ENCODE measurements at regions not wholly inside any gene's neighbourhood (a gene's known extent, or its start where the extent isn't known, plus 50 kb on each side); places are given as distances from the start of the nearest gene placed in this dataset.
"Not testable (repeated sequence)": the region's sequence is repeated elsewhere in the genome, so short reads cannot be mapped to it uniquely, and the experiment has no call there.

DNA sequence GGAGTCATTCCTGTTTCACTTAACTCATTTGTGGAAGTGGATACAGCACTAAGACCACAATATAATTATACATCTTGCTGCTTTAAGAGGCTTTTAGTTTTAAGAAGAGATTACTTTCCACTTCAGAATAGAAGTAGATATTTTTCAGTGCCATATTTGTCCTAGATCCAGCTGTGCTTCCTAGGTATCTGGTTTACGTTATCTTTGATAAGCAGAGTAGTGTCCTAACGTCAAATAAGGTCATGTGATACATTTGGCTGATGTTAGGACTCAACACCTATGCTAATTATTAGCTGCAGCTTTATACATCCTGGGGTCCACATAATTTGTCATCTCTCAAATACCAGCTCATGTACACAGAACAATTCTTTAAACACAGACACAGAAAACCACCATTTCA, 196.2 kb upstream of the SMIM30 start:
- no peak for DNase-seq (ENCODE audit: low spot score)
- Histone ChIP-seq H3K4me3 (no peak overlapping the region), H3K27ac (no peak overlapping the region)
- TF ChIP-seq, protein P1, sequence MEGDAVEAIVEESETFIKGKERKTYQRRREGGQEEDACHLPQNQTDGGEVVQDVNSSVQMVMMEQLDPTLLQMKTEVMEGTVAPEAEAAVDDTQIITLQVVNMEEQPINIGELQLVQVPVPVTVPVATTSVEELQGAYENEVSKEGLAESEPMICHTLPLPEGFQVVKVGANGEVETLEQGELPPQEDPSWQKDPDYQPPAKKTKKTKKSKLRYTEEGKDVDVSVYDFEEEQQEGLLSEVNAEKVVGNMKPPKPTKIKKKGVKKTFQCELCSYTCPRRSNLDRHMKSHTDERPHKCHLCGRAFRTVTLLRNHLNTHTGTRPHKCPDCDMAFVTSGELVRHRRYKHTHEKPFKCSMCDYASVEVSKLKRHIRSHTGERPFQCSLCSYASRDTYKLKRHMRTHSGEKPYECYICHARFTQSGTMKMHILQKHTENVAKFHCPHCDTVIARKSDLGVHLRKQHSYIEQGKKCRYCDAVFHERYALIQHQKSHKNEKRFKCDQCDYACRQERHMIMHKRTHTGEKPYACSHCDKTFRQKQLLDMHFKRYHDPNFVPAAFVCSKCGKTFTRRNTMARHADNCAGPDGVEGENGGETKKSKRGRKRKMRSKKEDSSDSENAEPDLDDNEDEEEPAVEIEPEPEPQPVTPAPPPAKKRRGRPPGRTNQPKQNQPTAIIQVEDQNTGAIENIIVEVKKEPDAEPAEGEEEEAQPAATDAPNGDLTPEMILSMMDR (IDR thresholded peaks at IDR 0.05), result no peak

DNA sequence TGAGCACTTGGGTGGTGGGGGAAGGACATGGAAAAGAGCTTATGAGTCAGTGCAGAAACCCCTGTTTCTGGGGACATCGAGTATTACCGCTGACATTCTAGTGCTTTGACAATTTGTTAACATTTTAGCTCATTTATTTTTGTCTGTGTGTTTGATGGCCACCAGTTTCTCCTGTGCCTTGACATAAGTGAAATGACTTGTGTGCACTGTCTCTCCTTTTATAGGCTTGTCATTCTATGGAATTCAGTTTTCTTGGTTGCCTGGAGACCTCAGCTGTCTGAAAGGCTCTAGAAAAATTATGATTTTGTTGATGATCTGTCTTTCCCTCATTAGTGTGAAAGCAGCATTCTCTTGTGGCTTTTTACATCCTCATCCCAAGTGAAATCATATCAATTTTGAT, 190.0 kb upstream of the SMIM30 start:
- H3K4me3 ChIP-seq, result no peak overlapping the region
- H3K27ac ChIP-seq, result no peak overlapping the region
- no peak for DNase-seq (ENCODE audit: low spot score)
- TF ChIP-seq, protein P1 (IDR thresholded peaks at IDR 0.05), result no peak

DNA sequence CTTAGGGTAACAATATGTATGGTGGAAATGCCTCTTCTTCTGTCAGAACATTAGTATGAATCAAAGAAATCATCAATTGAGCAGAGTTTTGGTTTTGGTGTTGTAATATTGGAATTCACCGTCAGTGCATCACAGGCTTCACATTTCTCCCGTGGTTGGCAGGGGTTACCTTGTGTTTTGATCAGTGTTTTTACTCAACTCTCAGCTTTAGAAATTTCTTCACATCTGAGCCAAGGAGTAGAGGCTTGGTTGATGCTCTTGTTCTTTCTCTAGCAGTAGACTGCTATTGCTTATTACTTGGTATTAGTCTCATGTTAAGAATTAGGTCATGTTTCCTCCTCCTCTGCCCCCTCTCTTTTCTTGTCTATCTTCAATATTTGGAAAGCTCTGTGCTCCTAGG, 188.8 kb upstream of the SMIM30 start:
- TF ChIP-seq, protein P1 (IDR thresholded peaks at IDR 0.05), result no peak
- no peak overlapping the region for H3K27ac ChIP-seq
- DNase-seq (ENCODE audit: low spot score), result no peak

DNA sequence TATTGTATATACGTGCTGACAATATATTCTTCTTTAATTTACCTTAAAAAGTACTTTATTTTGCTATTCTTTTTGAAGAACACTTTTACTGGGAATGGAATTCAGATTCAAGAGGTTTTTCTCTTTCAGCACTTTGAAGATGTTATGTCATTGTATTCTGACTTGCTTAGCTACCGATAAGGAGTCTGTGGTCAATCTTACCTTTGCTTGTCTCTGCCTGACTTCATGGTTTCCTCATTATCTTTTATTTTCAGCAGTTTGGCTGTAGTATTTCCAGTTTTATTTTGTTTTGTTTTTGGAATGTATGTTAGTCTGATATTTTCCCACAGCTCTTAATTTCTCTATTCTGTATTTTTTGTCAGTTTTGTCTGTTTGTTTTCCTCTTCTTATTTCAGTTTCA, 187.9 kb upstream of the SMIM30 start:
- DNase-seq (ENCODE audit: low spot score), result no peak
- Histone ChIP-seq H3K4me3 (no peak overlapping the region), H3K27ac (no peak overlapping the region)
- TF ChIP-seq, protein P1 (IDR thresholded peaks at IDR 0.05), result no peak

More for the DNA sequence above, 188.8 kb upstream of the SMIM30 start:
- H3K4me3 ChIP-seq, result no peak overlapping the region

DNA sequence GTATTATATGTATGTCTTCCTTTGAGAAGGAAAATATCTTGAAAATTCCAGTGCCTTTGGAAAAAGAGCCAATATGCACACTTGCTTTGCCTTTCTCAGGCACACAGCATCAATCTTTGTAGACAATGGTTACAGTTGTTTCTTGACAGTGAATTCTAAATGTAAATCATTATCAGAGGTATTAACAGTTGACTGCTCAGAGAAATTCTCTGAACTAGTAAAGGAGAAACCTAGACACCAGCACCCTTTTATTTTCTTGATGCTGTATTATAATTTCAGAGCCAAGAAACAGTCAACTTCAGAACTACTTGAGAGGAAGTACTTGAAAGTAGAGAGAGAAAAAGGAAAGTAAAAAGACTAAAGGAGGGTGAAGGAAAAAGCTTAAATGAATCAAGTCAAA, 185.8 kb upstream of the SMIM30 start:
- TF ChIP-seq, protein P1 (IDR thresholded peaks at IDR 0.05), result no peak
- H3K27ac ChIP-seq, result no peak overlapping the region
- DNase-seq (ENCODE audit: low spot score), result no peak
- H3K4me3 ChIP-seq, result no peak overlapping the region

DNA sequence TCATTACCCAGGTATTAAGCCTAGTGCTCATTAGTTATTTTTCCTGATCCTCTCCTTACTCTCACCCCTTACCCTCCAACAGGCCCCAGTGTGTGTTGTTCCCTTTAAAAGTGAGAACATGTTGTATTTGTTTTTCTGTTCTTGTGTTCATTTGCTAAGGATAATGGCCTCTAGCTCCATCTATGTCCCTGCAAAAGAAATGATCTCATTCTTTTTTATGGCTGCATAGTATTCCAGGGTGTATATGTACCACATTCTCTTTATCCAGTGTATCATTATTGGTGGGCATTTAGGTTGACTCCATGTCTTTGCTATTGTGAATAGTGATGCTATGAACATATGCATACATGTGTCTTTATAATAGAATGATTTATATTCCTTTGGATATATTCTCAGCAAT, 185.0 kb upstream of the SMIM30 start:
- not testable (repeated sequence) for H3K27ac ChIP-seq; H3K4me3 ChIP-seq; DNase-seq (ENCODE audit: low spot score)

DNA sequence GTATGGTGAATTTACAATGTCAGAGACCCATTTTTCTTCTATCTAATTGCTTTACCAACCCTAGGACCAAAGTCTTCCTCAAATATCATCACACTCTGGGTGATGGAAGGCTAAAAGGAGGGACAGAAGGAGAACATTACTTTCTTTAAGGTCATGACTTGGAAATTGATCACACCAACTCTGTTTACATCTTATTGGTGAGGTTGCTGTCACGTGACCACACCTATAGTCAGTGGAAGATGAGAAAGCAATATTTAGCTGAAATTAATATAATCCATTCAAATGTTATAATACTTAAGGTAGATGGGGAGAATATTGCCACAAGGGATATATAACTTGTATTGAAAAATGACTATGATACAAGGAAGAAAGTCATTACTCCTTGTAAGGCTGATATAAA, 183.6 kb upstream of the SMIM30 start:
- H3K4me3 ChIP-seq, result no peak overlapping the region
- no peak overlapping the region for H3K27ac ChIP-seq
- no peak for DNase-seq (ENCODE audit: low spot score)
- TF ChIP-seq, protein P1 (IDR thresholded peaks at IDR 0.05), result no peak

DNA sequence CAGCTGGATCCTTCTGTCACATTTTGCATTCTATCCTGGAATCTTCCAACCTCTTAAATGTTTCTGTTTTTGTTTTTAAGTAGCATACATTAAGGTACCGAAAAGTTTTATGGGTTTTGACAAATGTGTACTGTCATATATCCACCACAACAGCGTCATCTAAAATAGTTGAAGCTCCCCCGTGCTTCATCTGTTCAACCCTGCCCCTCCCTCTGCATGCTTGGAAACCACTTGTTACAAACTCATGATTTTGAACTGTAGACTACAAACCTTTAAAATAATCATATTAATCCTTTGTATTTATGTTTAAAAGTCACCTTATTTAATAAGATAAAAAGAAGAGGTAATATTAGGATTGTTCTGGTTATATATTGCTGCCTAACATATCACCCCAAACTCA, 182.8 kb upstream of the SMIM30 start:
- H3K27ac ChIP-seq, result no peak overlapping the region
- TF ChIP-seq, protein P1 (IDR thresholded peaks at IDR 0.05), result no peak
- DNase-seq (ENCODE audit: low spot score), result no peak
- H3K4me3 ChIP-seq, result no peak overlapping the region
